ENCODE measurements at regions not wholly inside any gene's neighbourhood (a gene's known extent, or its start where the extent isn't known, plus 50 kb on each side); places are given as distances from the start of the nearest gene placed in this dataset.

- DNase-seq (ENCODE audit: low spot score): no peak
These were observed 192.0 kb upstream of the JUN start for GRCh38 chr1:58975888-58976287.

GRCh38 chr1:58976294-58976693, 192.4 kb upstream of the JUN start:
- no peak for DNase-seq (ENCODE audit: low spot score)

GRCh38 chr1:58977598-58977997, 193.8 kb upstream of the JUN start:
- DNase-seq (ENCODE audit: low spot score): no peak

GRCh38 chr1:58978096-58978495, 194.2 kb upstream of the JUN start:
- no peak for DNase-seq (ENCODE audit: low spot score)

GRCh38 chr1:58979086-58979485, 195.2 kb upstream of the JUN start:
- no peak for DNase-seq (ENCODE audit: low spot score)

- DNase-seq (ENCODE audit: low spot score): no peak
These were observed 195.8 kb upstream of the JUN start for GRCh38 chr1:58979677-58980076.

- no peak for DNase-seq (ENCODE audit: low spot score)
These were observed 197.5 kb upstream of the JUN start for GRCh38 chr1:58981392-58981791.

- no peak for DNase-seq (ENCODE audit: low spot score)
These were observed 198.6 kb upstream of the JUN start for GRCh38 chr1:58982259-58982998.

- no peak for DNase-seq (ENCODE audit: low spot score)
These were observed 199.3 kb upstream of the JUN start for GRCh38 chr1:58983162-58983561.

GRCh38 chr1:58983633-58984245, 199.9 kb upstream of the JUN start:
- no peak for DNase-seq (ENCODE audit: low spot score)

- no peak for DNase-seq (ENCODE audit: low spot score)
These were observed 203.3 kb upstream of the JUN start for GRCh38 chr1:58986996-58987767.

- no peak for DNase-seq (ENCODE audit: low spot score)
These were observed 204.9 kb upstream of the JUN start for GRCh38 chr1:58988752-58989151.

- DNase-seq (ENCODE audit: low spot score): no peak
These were observed 206.0 kb upstream of the JUN start for GRCh38 chr1:58989845-58990244.

GRCh38 chr1:58991305-58991704, 207.5 kb upstream of the JUN start:
- no peak for DNase-seq (ENCODE audit: low spot score)

- DNase-seq (ENCODE audit: low spot score): no peak
These were observed 208.8 kb upstream of the JUN start for GRCh38 chr1:58992643-58993042.

GRCh38 chr1:58993403-58993802, 209.6 kb upstream of the JUN start:
- no peak for DNase-seq (ENCODE audit: low spot score)

GRCh38 chr1:58994664-58995063, 210.8 kb upstream of the JUN start:
- DNase-seq (ENCODE audit: low spot score): no peak

- DNase-seq (ENCODE audit: low spot score): no peak
These were observed 212.7 kb upstream of the JUN start for GRCh38 chr1:58996341-58997059.

- no peak for DNase-seq (ENCODE audit: low spot score)
These were observed 213.2 kb upstream of the JUN start for GRCh38 chr1:58997060-58997411.

GRCh38 chr1:58997637-58998036, 213.8 kb upstream of the JUN start:
- no peak for DNase-seq (ENCODE audit: low spot score)

- DNase-seq (ENCODE audit: low spot score): no peak
These were observed 215.8 kb upstream of the JUN start for GRCh38 chr1:58999676-59000075.

GRCh38 chr1:59004755-59005154, 220.9 kb upstream of the JUN start:
- no peak for DNase-seq (ENCODE audit: low spot score)
